Pulmonary artery endothelial cell (primary cell): ENCODE measurements at regions not wholly inside any gene's neighbourhood (a gene's known extent, or its start where the extent isn't known, plus 50 kb on each side); places are given as distances from the start of the nearest gene placed in this dataset.

ENCODE experiments used
- DNase-seq: peaks from one replicate; pipeline ENCODE4 v3.0.0-alpha.2; 2011; ENCODE audit warnings: low read depth, low spot score

- DNase-seq = no peak
These were observed 377.3 kb downstream of the ARAP2 start for GRCh38 chr4:35867057-35867456.

GRCh38 chr4:35872273-35872672, 372.0 kb downstream of the ARAP2 start:
- no peak for DNase-seq

- DNase-seq = no peak
These were observed 364.8 kb downstream of the ARAP2 start for GRCh38 chr4:35879479-35879878.

DNA sequence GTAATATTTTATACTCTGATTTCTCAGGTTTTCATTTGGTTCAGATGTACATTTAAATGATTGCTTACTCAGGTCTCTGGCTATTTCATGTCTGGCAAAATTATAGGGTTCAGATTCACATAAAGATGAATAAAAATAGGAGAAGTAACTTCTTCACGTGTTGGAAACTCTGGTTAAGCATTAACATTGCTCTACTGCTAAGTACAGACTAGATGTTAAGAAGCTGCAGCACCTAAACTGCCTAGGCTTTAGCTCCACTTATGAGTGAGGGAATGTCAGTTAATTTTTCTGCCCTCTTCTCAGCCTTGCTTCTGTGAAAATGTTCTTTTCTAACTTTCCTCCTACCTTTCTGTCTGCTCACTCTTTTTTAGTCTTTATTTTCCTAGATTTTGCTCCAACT, 361.2 kb downstream of the ARAP2 start:
- no peak for DNase-seq

- DNase-seq = no peak
These were observed 359.4 kb downstream of the ARAP2 start for GRCh38 chr4:35884714-35885480.

- DNase-seq = no peak
These were observed 346.5 kb downstream of the ARAP2 start for GRCh38 chr4:35897808-35898207.

DNA sequence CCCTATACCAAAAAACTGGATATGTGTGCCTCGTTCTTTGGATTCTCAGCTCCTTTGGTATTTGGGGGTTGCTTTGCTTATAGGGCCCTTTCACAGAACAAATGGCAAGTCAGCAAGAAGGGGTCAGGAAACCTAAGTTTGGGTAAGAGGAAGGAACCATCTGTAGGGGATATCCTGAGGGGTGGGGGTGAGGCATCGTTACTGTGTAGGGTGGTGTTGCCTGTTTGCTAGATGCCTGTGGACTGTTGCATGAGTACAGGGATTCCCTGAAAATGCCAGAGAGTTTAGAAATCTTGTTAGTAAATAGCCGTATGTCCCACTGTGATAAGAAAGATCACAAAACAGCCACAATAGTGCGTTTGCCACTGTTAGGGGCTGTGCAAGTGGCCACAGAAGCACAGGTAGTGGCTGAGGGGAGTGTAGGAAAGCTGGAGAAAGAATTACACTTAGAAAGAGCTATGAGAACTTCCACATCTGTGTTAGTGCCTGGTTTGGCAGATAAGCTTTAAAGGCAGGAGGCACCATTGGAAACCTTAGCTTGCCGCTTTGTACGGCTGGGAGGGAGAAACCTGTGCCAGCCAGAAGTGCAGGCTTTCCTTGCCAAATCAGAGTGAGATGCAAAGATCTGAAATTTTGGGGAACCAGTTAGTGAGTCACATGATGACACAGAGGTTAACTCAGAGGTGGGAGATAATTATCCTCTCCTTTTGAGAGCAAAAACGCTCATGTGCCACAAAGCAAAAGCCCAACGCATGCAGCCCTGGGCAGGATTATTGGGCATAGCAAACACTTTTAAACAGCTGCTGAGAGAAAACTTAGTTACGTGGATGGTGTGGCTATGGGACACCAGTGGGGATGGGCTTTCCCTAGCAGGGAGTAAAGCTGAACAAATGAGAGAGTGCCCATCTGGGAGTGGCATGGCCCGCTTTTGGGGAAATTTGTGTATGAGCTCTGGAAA, 343.7 kb downstream of the ARAP2 start:
- DNase-seq = no peak

DNA sequence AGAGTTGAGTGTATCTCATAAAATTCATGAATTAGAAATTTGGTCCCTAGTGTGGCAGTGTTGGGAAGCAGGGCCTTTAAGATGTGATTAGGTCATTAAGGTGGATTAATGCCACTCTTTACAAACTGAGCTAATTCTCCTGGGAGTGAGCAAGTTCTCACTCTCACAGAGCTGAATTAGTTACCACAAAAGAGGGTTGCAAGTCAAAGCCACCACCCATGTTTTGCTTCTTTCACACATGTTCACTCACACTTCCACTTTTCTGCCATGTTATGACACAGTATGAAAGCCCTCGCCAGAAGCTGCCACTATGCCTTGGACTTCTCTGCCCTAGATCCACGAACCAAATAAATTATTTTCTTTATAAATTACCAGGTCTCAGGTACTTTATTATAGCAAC, 332.1 kb downstream of the ARAP2 start:
- no peak for DNase-seq

DNA sequence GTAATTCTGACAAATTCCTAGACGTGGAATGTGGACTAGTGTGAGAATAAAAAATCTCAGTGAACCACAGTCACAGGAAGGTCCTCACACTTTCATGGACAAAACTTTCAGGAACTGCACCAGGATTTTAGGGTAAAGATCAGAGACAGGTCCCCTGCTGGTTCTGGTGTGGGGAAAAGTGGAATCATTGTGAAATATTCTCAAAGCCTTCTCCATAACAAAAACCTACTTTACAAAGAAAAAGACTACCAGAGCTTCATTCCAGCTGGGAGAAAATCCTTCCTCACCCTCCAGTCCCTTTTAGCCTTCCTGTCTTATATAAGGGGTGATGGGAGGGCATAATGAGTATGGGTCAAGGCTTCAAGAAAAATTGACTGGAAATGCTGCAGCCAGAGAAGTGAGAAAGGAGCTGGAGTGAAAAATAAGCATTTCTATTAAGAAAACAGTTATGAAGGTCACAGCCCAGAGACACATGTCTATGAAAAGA, 325.8 kb downstream of the ARAP2 start:
- DNase-seq = no peak

DNA sequence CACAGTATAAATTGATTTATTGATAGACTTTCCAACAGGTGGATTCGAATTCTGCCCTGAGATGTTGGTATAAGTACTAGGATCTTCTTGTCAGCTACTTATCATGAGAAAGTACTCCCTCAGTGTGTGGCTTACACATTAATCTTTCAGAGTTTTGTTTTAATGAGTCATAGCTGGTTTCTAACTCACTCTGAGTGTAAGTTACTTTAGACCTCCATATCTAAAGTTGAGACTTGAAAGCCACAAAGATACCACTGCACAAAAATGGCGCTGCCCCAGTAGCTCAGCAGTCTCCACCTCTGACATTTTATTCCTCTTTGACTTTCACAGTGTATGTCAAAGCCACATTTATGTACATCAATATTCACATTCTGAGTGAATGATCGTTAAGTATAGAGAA, 318.5 kb downstream of the ARAP2 start:
- DNase-seq = no peak

- no peak for DNase-seq
These were observed 317.5 kb downstream of the ARAP2 start for GRCh38 chr4:35926788-35927187.

DNA sequence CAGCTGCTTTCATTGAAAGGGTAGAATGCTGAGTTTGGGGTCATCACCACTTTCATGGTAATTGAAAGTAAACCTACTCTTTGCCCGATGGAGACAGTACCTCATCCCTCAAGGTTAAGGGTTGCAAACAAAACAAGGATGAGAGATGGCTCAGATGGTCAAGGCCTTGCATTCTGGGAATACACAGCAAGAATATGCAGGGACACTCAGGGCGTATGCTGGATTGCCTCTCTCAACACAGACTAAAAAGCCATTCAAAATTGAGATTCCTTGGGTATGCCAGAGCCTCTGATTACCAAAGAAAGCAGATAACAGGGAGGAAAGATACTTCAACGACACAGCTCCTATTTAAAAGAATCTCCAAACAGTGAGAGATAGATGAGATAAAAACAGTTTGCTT, 310.4 kb downstream of the ARAP2 start:
- DNase-seq = no peak

GRCh38 chr4:35934320-35934981, 309.9 kb downstream of the ARAP2 start:
- DNase-seq = no peak

DNA sequence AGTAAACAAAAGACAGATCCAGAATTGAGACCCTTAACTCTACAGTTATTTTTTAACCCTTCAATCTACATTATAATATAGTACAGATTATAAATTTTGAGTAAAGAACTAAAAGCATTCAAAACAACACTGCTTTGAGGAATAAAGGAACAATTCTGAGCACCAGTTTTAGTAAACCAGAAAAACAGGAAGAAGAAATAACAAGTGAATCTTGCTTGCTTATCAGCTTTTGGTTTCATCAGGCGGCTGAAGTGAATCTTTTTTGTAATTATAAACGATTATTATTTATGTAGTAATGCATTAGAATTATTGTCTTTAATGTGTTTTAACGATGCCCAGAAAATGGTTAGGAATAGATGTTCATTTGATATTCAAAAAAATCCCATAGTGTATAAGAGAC, 305.4 kb downstream of the ARAP2 start:
- no peak for DNase-seq

- no peak for DNase-seq
These were observed 304.6 kb downstream of the ARAP2 start for GRCh38 chr4:35939751-35940150.

- DNase-seq = no peak
These were observed 302.2 kb downstream of the ARAP2 start for GRCh38 chr4:35942092-35942491.

DNA sequence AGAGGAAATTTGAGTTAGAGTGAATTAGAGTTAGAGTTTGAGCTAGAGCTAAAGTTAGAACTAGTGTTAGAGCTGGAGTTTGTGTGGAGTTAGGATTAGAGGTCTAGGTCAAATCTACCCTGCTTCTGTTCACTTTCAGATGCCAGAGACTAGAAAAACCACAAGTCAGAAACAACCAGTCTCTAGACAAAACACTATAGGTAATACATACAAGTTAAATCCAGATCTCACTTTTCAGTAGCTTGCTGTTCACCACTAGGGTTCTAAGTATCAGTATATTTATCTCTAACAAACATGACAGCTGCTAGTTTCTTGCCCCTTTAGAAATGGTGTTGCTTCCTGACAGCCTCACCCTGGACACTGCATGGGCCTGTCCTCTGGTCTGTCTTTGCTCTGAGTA, 300.7 kb downstream of the ARAP2 start:
- no peak for DNase-seq

GRCh38 chr4:35948171-35948570, 296.1 kb downstream of the ARAP2 start:
- DNase-seq = no peak

- no peak for DNase-seq
These were observed 293.9 kb downstream of the ARAP2 start for GRCh38 chr4:35950442-35950841.

- DNase-seq = no peak
These were observed 291.6 kb downstream of the ARAP2 start for GRCh38 chr4:35952751-35953150.

DNA sequence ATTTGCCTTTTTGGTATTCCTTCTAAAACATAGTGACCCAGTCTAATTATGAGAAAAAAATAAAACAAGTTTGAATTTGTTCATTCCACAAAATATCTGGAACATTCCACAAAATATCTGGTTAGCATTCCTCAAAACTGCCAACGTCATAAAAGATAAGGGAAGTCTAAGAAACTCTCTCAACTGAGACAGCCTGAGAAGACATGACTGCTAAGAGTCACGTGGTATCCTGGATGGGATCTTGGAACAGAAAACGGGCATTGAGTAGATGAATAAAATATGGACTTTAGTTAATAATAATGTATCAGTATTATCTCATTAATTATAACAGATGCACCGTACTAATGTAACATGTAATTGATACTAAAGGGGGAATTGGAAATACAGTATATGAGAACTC, 280.9 kb downstream of the ARAP2 start:
- no peak for DNase-seq

DNA sequence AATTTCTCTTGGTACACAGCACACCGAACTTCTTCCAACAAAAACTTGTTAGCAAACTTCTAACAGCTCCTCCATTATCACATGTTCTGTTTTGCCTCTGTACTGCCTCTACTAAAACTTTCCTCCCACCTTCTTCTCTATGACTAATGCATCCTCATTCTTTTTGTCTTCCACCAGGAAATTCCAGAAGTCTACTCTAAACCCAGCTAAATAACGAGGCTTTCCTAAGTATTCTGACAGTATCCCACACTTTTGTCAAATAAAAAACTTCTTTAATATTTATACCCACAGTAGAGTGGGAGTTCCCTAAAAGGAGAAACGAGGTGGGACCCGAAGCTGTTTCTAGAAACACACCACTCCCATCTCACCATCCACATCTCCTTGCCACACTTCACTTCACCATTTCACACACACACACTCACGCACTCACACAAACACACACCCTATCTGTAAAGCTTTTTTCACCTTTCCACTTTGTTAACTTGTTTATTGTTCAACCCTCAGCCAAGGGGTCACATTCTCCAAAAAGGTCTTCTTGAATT, 280.3 kb downstream of the ARAP2 start:
- no peak for DNase-seq
